Left kidney (tissue), 1 donor: ENCODE measurements at regions not wholly inside any gene's neighbourhood (a gene's known extent, or its start where the extent isn't known, plus 50 kb on each side); places are given as distances from the start of the nearest gene placed in this dataset.
"Not testable (repeated sequence)": the region's sequence is repeated elsewhere in the genome, so short reads cannot be mapped to it uniquely, and the experiment has no call there.

Experiments
- DNase-seq: peaks from one replicate; pipeline ENCODE4 v3.0.0-alpha.2; 2013

- DNase-seq = no peak
Observed at GRCh38 chr17:56690441-56691291, 97.2 kb downstream of the NOG start.

- no peak for DNase-seq
Observed at GRCh38 chr17:56694825-56695224, 101.3 kb downstream of the NOG start.

- no peak for DNase-seq
Observed at GRCh38 chr17:56697190-56697589, 103.7 kb downstream of the NOG start.

- DNase-seq = peak; percentile 54
Observed at GRCh38 chr17:56699186-56699894, 105.8 kb downstream of the NOG start.

GRCh38 chr17:56700919-56701420, 107.5 kb downstream of the NOG start:
- no peak for DNase-seq

- peak; percentile 66 for DNase-seq
Observed at GRCh38 chr17:56707312-56708219, 114.1 kb downstream of the NOG start.

- no peak for DNase-seq
Observed at GRCh38 chr17:56708220-56708558, 114.7 kb downstream of the NOG start.

GRCh38 chr17:56708670-56709410, 115.3 kb downstream of the NOG start:
- no peak for DNase-seq

GRCh38 chr17:56710986-56711385, 117.5 kb downstream of the NOG start:
- DNase-seq = no peak

- DNase-seq = peak; percentile 84
Observed at GRCh38 chr17:56715613-56716357, 117.9 kb downstream of the C17orf67 start.

- DNase-seq = no peak
Observed at GRCh38 chr17:56717471-56717870, 116.2 kb downstream of the C17orf67 start.

GRCh38 chr17:56718515-56718914, 115.2 kb downstream of the C17orf67 start:
- no peak for DNase-seq

- no peak for DNase-seq
Observed at GRCh38 chr17:56723421-56723820, 110.3 kb downstream of the C17orf67 start.

GRCh38 chr17:56724664-56725063, 109.1 kb downstream of the C17orf67 start:
- no peak for DNase-seq

GRCh38 chr17:56725144-56725543, 108.6 kb downstream of the C17orf67 start:
- DNase-seq = no peak

GRCh38 chr17:56727876-56728617, 105.7 kb downstream of the C17orf67 start:
- DNase-seq = no peak

- not testable (repeated sequence) for DNase-seq
Observed at GRCh38 chr17:56731096-56731495, 102.6 kb downstream of the C17orf67 start.

- no peak for DNase-seq
Observed at GRCh38 chr17:56733833-56734232, 99.9 kb downstream of the C17orf67 start.

GRCh38 chr17:56735842-56736241, 97.9 kb downstream of the C17orf67 start:
- no peak for DNase-seq
